HG02610 (cell line): ENCODE measurements at regions not wholly inside any gene's neighbourhood (a gene's known extent, or its start where the extent isn't known, plus 50 kb on each side); places are given as distances from the start of the nearest gene placed in this dataset.

Experiments
- ATAC-seq: cut with Tn5 transposase; IDR thresholded peaks from one replicate; pipeline ENCODE4 v1.9.1; 2021; ENCODE audit warnings: mild to moderate bottlenecking, moderate library complexity; ENCODE audit not compliant: unreplicated experiment

GRCh38 chr19:28291874-28292273, 921.1 kb downstream of the UQCRFS1 start:
- no peak for ATAC-seq

- ATAC-seq = no peak
Observed at GRCh38 chr19:28290963-28291657, 921.8 kb downstream of the UQCRFS1 start.

GRCh38 chr19:28289295-28290063, 923.5 kb downstream of the UQCRFS1 start:
- no peak for ATAC-seq

DNA sequence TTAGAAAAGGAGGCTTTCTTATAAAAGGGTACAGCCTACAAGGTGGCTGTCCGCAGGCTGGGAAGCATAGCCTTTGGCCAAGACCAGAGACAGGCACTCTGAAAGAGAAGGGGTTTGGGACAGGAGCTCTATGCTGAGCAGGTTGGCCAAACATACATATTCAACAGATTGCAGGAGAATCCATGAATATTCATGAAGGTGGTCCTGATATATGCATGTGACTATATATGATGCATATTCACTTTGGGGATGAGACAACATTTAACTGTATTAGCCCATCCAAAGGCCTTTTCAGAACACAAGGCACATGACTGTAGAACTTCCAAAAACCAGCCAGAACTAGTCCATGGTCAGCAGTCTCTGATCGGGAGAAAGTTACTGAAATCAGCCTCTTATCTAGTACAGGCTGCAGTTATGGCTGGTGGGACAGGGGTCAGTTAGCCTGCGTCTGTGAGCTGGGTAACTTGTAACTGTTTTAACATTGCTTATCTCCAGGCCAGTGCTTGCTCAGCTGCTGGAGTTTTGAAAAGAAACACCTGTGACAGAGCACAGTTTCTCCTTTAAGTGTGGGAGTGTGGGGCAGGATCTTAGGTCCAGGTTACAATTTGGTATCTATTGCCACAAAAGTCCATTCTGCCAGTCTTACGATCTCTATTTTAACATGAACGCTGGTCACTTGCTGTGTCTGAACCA, 924.2 kb downstream of the UQCRFS1 start:
- ATAC-seq = no peak

DNA sequence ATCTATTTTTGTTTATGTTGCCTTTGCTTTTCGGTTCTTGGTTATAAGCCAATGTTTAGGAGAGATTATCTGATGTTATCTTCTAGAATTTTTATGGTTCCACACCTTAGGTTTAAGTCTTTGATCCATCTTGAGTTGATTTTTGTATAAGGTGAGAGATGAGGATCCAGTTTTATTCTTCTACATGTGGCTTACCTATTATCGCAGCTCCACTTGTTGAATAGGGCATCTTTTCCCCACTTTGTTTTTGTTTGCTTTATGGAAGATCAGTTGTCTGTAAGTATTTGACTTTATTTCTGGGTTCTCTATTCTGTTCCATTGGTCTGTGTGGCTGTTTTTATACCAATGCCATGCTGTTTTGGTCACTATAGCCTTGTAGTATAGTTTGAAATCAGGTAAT, 927.0 kb downstream of the UQCRFS1 start:
- ATAC-seq = no peak

DNA sequence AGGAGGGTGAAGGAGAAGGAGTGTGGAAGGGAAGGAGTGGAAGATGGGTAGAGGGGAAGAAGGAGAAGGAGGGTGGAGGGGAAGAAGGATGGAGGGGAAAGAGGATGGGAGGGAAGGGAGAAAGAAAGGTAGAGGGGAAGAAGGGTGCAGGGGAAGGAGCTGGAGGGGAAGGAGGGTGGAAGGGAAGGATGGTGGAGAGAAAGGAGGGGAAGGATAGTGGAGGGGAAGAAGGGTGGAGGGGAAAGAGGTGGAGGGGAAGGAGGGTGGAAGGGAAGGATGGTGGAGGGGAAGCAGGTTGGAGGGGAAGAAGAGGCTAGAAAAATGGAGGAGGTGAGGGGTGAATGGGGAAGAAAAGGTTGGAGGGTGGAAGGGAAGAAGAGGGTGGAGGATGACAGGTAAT, 927.9 kb downstream of the UQCRFS1 start:
- ATAC-seq = no peak

- no peak for ATAC-seq
Observed at GRCh38 chr19:28284389-28284788, 928.6 kb downstream of the UQCRFS1 start.

DNA sequence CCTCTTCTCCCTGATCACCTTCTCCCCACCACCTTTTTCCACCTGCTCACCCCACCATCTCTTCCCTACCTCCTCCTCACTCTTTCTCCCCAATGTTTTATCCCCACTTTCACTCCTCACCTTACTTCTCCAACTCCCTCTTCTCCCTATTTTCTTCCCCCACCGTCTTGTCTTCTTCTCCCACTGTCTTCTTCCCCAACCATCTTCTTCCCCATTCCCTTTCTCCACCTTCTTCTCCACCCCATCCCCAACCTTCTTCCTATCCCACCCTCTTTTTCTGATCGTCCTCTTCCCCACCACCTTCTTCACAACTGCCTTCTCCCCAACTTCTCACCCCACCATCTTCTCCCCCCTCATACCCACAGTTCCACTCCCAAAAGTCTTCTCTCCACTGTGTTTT, 929.4 kb downstream of the UQCRFS1 start:
- ATAC-seq = no peak

DNA sequence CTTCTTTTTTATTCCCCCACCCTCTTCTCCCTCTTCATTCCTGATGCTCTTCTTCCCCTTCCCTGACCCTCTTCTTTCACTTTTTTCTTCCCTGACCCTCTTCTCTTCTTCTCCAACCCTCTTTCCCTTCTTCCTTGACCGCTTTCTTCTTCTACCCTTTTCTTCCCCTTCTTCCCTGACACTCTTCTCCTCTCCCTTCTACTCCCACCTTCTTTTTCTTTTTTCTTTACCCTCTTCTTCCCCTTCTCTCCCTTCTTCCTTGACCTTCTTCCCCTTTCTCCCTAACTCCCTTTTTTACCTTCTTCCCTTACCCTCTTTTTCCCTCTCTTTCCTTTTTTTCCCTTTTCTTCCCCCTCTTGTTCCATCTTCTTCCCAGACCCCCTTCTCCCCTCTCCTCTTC, 931.3 kb downstream of the UQCRFS1 start:
- ATAC-seq = no peak

DNA sequence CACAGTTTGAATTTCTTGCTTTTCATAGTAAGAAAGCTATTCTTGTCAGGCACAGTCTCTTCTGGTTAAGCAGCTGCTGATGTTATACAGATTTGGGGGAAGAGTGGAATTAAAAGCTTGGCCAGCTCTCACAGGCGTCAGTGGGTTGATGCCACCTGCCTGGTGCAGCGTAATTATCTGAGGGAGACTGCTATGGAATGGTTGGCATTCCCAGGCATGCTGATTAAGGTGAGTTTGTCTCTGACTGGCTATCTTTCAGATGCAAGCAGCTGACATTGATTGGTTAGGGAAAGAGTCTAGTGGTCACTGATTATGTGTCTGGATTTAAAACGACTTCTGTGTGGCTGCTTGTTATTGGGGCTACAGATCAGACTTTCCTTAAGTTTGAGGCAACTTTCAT, 948.4 kb downstream of the UQCRFS1 start:
- ATAC-seq = no peak

DNA sequence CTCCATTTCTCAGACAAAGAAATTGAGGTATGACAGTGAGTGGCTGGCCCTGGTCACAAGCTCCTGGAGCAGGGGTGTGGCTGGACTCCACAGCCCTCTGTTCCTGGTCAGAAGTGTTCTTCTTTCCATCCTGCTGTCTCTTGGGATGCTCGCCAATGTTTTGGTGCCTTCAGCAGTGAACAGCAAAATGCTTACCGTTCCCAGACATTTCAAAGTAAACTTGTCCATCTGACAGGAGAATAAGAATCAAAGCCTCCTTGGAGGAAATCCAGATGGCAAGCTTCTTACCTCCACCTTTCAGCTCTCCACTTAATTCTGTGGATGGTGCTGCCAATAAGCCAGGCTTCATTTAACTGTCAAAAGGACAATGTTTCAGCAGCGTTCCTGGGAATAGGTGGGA, 954.1 kb downstream of the UQCRFS1 start:
- no peak for ATAC-seq

DNA sequence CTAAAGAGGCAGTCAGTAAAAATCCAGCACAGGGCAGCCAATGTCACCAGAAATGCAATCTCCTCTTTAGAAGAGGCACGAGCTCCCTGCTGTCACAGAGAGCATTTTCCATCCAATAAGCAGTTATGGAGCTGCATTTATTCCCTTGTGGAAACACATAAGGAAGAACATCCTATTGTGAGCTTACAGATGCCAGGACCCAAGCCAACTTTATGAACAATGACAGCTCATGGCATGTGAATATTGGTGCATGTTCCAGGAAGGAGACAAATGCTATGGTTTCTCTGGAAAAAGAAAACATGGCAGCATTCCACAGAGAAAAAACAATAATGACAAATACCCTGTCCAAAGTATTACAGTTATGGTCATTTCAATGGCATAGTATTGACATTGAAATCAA, 955.6 kb downstream of the UQCRFS1 start:
- no peak for ATAC-seq

DNA sequence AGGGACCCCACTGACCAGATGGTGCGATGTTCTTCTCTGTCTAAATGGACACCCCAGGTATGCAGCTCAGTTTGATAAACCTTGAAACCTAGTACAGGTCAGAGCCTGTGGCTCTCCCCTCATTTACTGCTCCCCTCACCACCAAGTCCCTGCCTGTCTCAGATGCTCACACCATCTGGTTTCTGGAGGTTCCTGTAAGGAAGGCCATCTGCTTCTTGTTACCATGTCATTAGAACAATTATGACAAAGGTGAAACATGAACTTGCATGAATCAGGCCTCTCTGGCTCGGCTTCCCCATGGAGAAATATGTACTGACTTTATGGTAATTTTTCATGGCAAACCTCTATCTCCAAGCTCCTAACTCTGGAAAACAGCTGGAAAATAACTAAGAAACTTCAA, 965.7 kb downstream of the UQCRFS1 start:
- no peak for ATAC-seq

DNA sequence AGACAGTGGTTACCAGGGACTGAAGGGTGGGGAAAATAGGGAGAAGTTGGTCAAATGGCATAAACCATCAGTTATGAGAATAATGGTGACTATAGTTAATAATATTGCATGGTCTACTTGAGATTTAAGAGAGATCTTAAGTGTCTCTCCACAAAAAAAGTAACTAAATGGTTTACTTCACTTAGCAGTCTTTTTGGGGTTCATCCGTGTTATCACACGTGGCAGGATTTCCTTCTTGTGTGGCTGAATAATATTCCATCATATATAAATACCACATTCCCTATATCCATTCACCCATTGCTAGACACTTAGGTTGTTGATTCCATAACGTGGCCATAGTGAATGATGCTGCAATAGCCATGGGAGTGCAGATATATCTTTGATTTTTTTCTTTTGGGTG, 967.0 kb downstream of the UQCRFS1 start:
- no peak for ATAC-seq

DNA sequence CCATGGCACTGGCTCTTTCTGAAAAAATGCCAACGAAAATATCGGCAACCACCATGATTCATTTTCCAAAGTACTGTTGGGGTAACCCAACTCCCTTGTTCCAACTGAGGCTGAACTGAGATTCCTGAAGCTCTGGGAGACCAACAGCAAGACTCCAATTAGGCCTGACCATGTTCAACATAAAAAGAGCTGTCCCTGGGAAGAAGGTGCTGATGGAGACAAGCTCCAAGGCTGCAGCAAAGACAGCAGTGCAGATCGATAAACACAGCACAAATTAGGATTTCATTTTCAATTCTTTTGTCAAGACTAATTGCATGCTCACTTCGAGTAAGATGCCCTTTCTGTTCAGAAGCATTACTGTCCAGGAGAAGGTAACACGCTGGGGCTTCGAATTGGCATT, 968.0 kb downstream of the UQCRFS1 start:
- ATAC-seq = no peak

DNA sequence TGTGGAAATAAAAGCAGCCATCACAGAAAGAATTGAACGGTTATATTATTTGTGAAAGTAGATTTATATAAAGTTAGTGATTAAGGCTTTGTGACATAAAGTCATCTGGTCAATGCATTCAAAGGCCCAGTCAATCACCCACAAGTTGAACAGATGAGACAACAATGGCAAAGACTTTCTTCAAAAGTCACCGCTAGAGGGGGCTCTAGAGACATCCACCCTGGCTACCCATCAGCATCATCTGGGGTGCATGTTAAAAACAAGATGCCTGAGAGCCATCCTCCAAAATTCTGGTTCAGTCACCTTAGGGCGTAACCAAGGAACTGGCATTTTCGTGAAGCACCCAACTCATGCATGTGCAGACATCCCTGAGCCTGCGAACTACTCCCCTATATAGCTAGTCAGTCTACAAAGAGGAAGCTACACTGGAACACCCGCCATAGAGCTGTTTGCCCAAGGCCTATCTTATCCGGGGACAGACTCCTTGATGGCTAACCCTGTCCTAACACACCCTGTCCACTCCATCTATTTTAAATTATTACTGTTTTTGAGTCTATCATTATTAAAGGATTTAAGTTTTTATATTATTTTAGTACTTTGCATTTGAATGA, 970.5 kb downstream of the UQCRFS1 start:
- no peak for ATAC-seq

- ATAC-seq = no peak
Observed at GRCh38 chr19:28239270-28239669, 973.7 kb downstream of the UQCRFS1 start.

- no peak for ATAC-seq
Observed at GRCh38 chr19:28238270-28238820, 974.6 kb downstream of the UQCRFS1 start.

- no peak for ATAC-seq
Observed at GRCh38 chr19:28235606-28236125, 977.3 kb downstream of the UQCRFS1 start.

DNA sequence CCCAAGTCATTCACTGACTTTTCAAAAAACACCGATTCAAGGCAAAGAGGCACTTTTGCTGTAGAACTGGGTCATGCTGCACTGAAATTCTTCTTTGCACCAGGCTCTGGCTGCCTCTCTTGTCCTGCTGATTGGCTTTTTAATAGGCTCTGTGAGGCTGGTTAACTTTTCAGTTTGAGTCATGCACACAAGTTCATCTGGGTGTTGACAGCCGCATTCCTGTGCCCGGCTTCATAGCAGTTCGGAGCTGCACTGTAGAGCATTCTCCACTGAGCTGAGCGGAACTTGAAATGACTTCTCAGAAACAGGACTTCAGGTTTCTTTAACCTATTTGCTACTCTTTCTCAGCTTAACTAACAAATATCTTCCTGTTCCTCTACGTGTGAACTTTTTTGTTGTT, 978.3 kb downstream of the UQCRFS1 start:
- no peak for ATAC-seq

DNA sequence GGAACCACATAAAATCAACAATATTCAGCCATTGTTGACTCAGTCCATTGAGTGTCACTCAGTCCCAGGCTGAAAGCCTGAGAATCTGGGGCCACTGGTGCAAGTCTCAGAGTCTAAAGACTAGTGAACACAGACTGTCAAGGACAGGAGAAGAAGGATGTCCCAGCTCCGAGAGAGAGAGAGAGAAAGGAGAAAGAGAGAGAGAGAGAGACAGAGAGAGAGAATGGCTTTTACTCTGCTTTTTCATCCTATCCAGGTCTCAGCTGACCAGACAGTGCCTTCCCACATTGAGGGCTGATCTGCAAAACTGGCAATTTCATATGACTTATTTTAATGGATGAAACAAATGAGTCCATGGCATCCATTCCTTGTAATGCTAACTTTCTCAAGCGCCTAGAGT, 984.1 kb downstream of the UQCRFS1 start:
- ATAC-seq = no peak
